ENCODE measurements at regions not wholly inside any gene's neighbourhood (a gene's known extent, or its start where the extent isn't known, plus 50 kb on each side); places are given as distances from the start of the nearest gene placed in this dataset.

- ChIA-PET CTCF (no interaction called here), POLR2A (no interaction called here)
These were observed 473.1 kb upstream of the TCF4 start for GRCh38 chr18:56060967-56061541.

DNA sequence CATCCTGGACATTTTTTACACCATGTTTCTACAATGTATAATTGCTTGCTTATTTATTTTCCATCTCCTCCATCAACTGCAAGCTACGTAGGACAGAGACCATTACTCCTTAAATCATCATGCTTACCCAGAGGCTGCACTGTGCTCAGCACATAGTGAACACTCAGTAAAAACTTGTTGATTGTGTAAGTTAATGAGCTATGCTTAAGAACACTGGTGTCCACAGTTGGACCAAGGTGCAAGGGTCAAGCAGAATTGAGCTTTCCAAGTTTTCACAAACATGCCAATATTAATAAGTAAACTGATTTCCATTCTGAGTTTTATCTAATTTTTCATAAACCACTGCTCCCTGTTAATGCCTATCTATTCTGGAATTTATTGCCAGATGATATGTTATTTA, 464.2 kb upstream of the TCF4 start:
- ChIA-PET CTCF (interaction anchor here (0.7 kb wide), 1 partner anchor 23 kb away, joined by 3 read pairs; no protein-coding TSS in a partner anchor), POLR2A (no interaction called here)

GRCh38 chr18:56044239-56044638, 456.2 kb upstream of the TCF4 start:
- CTCF ChIA-PET, result no interaction called here
- POLR2A ChIA-PET, result no interaction called here

- CTCF ChIA-PET, result no interaction called here
- POLR2A ChIA-PET, result no interaction called here
These were observed 455.7 kb upstream of the TCF4 start for GRCh38 chr18:56043641-56044061.

DNA sequence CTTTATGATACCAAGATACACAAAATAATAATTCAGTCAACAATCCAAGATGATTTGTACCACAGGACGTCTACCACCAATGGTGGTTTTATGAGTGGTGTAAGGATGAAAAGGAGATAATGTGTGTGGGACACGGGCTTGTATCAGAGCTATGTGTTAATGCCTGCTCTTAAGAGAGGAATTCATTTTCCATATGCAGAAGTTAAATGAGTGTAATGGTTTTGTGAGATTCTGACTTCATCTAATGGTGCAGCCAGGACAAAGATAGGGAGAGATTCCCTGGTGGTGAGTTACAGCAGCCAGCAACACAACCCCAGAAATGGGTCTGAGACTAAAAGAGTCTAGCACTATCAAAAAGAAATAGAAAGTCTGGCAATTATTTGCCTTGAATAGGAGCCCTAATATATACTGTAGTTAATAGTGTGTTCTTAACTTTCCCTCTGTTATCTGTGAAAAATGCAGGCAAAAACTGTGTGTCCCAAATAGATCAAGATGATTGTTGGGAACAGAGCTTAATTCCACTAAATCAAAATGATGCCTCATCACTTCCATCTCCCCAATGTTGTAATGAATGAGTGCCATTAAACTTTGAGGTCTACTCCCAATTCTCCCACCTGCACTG, 455.0 kb upstream of the TCF4 start:
- ChIA-PET CTCF (no interaction called here), POLR2A (no interaction called here)

- CTCF ChIA-PET, result no interaction called here
- POLR2A ChIA-PET, result no interaction called here
These were observed 450.4 kb upstream of the TCF4 start for GRCh38 chr18:56038171-56039030.

- ChIA-PET POLR2A (no interaction called here), CTCF (no interaction called here)
These were observed 448.7 kb upstream of the TCF4 start for GRCh38 chr18:56036741-56037140.

DNA sequence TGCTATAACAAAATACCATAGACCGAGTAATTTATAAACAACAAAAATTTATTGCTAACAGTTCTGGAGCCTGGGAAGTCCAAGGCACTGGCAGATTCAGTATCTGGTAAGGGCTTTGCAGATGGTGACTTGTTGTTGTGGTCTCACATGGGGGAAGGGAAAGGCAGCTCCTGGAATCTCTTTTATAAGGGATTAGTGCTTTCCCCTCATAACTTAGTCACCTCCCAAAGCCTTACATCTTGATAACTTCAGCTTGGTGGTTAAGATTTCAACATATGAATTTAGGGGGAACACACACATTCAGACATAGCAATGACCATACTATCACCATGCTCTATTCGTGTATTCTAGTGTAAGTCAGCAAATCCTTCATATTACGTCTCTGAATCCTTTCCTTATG, 447.6 kb upstream of the TCF4 start:
- CTCF ChIA-PET, result no interaction called here
- POLR2A ChIA-PET, result no interaction called here

DNA sequence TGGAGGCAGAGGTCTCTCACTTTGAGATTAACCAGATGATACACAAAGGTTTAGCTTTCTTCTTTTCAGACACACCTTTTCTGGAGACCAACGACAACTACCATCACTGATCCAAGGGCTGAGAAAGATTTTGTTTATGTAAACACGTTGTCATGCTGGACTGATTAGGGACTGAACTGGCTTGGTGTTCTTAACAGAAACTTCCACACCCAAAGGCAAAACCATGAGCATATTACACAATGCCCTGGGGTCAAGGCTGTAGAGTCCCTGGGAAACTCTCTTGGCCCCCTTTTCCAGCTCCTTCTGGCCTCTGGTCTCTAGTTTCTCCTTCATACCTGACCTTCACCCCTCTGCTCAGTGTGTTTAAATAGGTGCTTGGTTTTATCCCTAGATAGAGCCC, 447.0 kb upstream of the TCF4 start:
- ChIA-PET CTCF (no interaction called here), POLR2A (no interaction called here)

DNA sequence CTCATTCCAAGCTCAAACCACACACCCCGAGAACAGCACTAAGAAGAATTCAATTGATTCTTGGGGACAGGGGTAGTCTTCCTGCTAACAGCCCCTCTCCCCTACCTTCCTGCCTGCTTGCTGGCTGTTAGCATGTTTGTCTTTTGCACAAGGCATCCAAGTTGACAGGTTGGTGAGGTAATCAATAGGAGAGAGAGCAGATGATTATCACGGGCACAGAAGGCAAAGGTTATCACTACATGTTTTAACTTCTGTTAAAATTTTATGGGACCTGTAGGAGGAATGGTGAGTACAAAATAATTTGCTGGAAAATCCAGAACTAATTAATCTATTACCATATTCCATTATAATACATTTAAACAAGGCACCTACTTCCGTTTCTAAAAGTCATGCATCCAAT, 442.1 kb upstream of the TCF4 start:
- ChIA-PET POLR2A (no interaction called here), CTCF (no interaction called here)

DNA sequence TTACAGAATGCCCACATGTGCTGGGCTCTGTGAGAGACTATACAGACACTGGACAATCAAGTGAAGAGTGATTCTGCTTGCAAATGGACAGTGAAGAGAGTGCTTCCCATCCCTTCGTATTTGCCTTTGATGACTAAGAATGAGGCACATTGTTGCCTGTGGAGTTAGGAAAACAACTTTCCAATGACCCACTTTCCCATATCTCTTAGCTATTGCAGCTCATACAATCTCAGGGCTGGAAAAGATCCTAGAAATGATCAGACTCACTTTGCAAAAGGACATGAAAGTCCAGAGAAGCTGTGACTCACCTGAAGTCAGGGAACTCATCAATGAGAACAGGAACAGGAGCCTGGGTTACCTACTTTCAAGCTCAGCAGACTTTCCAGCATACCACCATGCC, 440.5 kb upstream of the TCF4 start:
- POLR2A ChIA-PET, result no interaction called here
- CTCF ChIA-PET, result no interaction called here

- ChIA-PET CTCF (no interaction called here), POLR2A (no interaction called here)
These were observed 438.5 kb upstream of the TCF4 start for GRCh38 chr18:56026509-56026908.

DNA sequence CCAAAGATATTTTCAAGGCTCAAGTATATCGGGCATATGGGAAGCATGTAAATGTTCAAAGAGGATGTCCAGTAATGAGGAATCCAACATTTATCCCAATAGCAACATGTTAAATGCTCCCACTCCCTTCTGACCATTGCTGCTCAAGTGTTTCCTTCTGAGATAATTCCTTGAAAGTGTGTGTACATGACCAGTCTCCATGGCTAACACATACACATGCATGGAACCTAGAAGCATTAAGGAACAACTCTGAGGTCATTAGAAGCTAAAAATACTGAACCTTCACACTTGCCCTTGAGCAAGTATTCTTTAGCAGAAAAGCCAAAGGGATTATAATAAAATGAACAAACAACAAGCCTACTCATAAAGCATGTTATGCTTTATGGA, 433.8 kb upstream of the TCF4 start:
- CTCF ChIA-PET, result no interaction called here
- POLR2A ChIA-PET, result no interaction called here

DNA sequence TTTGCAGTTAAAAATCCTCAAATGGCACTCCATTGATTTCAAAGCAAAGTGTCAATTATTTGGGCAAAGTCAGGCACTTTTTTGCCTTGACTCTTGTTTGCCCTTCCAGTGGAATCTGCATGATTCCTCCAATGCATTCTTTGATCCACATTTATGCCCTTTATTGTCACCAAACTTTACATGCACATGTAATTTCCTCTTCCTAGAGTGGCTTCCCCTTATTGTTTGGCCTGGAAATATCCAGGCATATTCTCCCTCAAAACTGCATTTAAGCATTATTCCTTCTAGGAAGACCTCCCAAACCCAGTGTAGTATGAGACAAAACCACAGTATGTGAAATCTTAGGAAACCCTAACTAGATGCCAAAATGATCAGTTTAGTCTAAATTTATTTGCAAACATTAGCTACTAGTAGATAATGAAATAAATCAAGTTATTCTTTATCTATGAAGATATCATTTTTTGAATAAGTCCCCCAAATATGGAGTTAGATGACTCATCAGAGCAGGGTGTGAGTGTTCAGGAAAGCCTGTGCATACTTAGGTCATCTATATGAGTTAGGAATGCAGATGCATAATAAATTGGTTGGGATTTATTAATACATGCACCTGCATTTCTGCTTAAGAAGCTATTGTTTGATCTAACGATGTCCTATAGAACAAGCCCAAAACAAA, 433.3 kb upstream of the TCF4 start:
- CTCF ChIA-PET, result no interaction called here
- POLR2A ChIA-PET, result no interaction called here

DNA sequence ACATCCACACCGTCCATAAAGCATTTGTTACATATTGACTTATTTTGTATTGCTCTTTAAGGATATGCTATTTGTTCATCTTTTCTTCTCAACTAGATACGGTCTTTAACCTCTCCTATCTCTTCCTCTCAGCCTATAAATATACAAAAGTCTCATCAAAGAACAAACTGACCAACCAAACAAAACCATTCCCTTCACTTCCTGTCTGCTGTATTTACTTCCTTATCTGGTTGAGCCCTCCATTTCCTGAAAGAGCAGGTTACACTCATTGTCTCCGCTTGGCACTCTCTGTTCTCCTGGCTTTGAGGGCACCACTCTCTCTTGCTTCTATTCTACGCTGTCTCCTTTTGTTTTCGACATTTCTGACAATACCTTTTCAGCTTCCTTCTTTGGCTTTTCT, 431.9 kb upstream of the TCF4 start:
- POLR2A ChIA-PET, result no interaction called here

DNA sequence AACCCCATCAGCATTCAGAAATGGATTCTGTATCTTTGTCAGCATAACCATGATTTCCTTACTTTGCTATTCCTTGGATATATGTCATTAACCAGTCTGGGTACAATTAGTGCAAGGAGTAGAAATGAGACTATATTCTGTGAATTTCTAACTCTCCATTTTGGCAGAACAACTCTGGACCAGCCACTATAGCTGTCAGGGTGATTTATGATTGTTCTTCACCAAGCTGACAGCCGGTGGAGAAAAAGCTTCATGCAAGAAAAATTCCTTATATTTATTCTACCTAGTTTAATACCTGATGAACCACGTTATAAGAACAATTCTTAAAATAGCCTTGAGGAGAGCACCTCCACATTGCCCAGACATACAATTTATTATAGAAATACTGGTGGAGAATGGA, 431.2 kb upstream of the TCF4 start:
- ChIA-PET POLR2A (no interaction called here), CTCF (no interaction called here)

More for the DNA sequence above, 431.9 kb upstream of the TCF4 start:
- CTCF ChIA-PET, result no interaction called here

DNA sequence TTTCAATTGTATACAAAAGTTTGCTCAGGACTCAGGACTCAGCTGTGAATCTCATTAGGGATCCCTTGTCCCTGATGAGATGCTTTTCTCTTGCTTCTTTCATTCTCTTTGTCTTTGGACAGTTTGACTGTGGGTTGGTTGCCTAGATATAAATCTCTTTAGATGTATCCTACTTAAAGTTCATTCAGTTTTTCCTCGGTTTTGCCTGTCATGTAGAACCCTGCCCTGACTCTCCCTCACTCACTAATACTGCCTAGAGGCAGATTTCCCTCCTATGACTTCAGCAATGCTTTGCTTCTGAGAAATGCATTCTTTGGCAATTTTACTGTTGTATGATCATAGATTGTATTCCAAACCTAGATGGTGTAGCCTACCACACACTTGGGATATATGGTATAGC, 421.4 kb upstream of the TCF4 start:
- POLR2A ChIA-PET, result no interaction called here
- CTCF ChIA-PET, result no interaction called here

DNA sequence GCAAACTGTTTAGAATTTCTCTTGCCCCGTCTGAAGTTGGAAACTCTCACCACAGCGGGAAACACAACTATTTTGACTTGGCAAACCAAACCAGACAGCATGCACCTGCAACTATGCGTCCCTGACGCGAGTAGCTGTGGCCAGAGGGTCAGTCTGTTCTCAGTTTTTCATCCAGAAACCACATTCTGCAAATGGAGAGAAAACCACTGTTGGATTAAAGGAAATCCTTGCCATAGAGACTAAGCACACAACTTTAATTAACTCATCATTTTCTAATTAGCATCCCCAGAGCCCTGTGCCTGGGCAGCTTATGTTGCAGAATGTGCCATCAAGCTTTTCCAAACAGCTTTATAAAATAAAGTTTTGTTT, 415.7 kb upstream of the TCF4 start:
- ChIA-PET POLR2A (no interaction called here), CTCF (interaction anchor here (0.6 kb wide), 1 partner anchor 355 kb away, joined by 3 read pairs; no protein-coding TSS in a partner anchor)

DNA sequence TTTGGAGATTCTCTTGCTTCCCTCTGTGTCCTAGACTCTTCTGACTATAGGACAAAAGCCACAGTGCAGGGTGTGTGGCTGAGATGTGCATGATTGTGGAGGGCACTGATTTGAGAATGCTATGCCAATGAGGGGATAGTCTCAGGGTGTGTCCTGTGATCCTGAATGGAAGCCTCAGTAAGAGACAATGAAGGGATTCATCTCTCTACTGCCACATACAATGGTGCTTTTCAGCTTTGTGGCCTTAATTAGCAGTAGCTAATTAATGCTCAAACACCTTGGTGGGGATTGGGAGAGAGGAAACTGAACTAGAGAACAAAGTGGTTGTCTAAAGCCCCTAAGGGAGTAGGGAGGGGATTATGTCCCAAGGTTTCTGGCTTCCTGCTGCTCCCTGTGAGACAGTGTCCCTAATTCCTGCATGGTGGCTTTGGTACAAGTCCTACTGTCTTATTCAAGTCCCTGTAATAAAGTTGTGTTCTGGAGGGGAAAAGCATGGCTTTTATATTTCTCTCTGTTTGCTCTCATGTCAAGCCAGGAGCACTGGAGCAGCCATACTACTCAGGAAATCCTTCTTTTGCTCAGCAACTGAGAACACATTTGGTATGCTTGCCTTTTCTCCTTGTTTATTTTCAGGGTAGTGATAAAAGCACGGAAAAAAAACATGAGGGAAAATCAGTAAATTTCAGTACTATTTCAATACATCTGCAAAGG, 415.2 kb upstream of the TCF4 start:
- CTCF ChIA-PET, result interaction anchor here (0.6 kb wide), 1 partner anchor 356 kb away, joined by 3 read pairs; no protein-coding TSS in a partner anchor

DNA sequence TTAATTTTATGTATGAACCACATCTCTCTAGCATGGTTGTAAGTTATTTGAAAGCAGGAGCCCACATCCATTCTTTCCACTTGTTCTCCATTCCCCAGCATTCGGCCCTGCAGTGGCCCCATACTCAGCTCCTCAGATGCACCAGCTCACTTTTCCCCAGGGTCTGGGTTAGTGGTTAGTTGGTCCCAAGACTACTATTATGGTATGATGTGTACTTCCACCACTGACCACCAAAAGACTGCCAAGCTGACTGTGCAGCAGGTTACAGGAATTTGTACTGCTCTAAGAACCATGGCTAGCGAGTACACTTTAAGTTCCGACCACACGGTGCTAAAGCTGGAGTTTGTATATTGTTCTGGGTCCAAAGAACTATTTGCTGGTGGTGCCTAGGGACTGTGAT, 413.6 kb upstream of the TCF4 start:
- CTCF ChIA-PET, result no interaction called here
- POLR2A ChIA-PET, result no interaction called here

More for the DNA sequence above, 415.2 kb upstream of the TCF4 start:
- POLR2A ChIA-PET, result no interaction called here
